Fibroblast of mammary gland (primary cell): ENCODE measurements at regions not wholly inside any gene's neighbourhood (a gene's known extent, or its start where the extent isn't known, plus 50 kb on each side); places are given as distances from the start of the nearest gene placed in this dataset.
A peak's percentile ranks its signal among the peaks of the same experiment; 100 is the strongest.

ENCODE experiments used
- DNase-seq: peaks from one replicate; pipeline ENCODE4 v3.0.0-alpha.2; 2010; ENCODE audit warnings: low read depth
- H3K4me3 ChIP-seq: 2 replicates; pipeline ENCODE4 v1.5.1; 2011; ENCODE audit warnings: low read depth, mild to moderate bottlenecking, low read length, moderate library complexity; ENCODE audit not compliant: control insufficient read depth
- CTCF ChIP-seq: conservative IDR thresholded peaks from 2 replicates; pipeline ENCODE4 v1.5.1; 2011; ENCODE audit warnings: low read depth, low read length, inconsistent platforms; ENCODE audit not compliant: control insufficient read depth, insufficient read depth

- DNase-seq, result no peak
- TF ChIP-seq CTCF, result no peak
- H3K4me3 ChIP-seq, result no peak overlapping the region
These were observed 102.7 kb upstream of the CD55 start for GRCh38 chr1:207218512-207219362.

GRCh38 chr1:207219979-207220889, 101.2 kb upstream of the CD55 start:
- no peak for TF ChIP-seq CTCF
- no peak overlapping the region for H3K4me3 ChIP-seq
- DNase-seq, result no peak

- DNase-seq, result peak; percentile 13
- TF ChIP-seq CTCF, result no peak
- H3K4me3 ChIP-seq, result no peak overlapping the region
These were observed 99.5 kb upstream of the CD55 start for GRCh38 chr1:207221934-207222351.

GRCh38 chr1:207223162-207223561, 98.3 kb upstream of the CD55 start:
- DNase-seq, result no peak
- no peak for TF ChIP-seq CTCF
- H3K4me3 ChIP-seq, result no peak overlapping the region

- no peak for TF ChIP-seq CTCF
- no peak overlapping the region for H3K4me3 ChIP-seq
These were observed 96.8 kb upstream of the CD55 start for GRCh38 chr1:207224666-207225065.

GRCh38 chr1:207227131-207227630, 94.3 kb upstream of the CD55 start:
- no peak for DNase-seq
- no peak overlapping the region for H3K4me3 ChIP-seq
- no peak for TF ChIP-seq CTCF

More at GRCh38 chr1:207224666-207225065, 96.8 kb upstream of the CD55 start:
- no peak for DNase-seq
